ENCODE measurements at regions not wholly inside any gene's neighbourhood (a gene's known extent, or its start where the extent isn't known, plus 50 kb on each side); places are given as distances from the start of the nearest gene placed in this dataset.

- Histone ChIP-seq H3K36me3 (ENCODE audit: control insufficient read depth in 2 of 3, insufficient read depth in 3 of 3, low read length in 3 of 3) (no peaks in the 10 kb centered on the region), H3K27me3 (ENCODE audit: control insufficient read depth, insufficient read depth, low read length) (no peaks in the 10 kb centered on the region), H3K9ac (ENCODE audit: low read length in 3 of 3) (no peak overlapping the region), H3K27ac (ENCODE audit: low read depth in 2 of 2, low read length in 2 of 2) (no peak overlapping the region), H3K4me3 (ENCODE audit: low read length in 3 of 3) (no peak overlapping the region), H3K4me1 (ENCODE audit: control insufficient read depth in 2 of 3, insufficient read depth in 2 of 3, low read depth in 1 of 3, low read length in 3 of 3) (no peaks in the 10 kb centered on the region), H3K9me3 (ENCODE audit: control insufficient read depth in 2 of 3, insufficient read depth in 1 of 3, low read length in 3 of 3) (no peaks in the 10 kb centered on the region)
- TF ChIP-seq, protein P1, sequence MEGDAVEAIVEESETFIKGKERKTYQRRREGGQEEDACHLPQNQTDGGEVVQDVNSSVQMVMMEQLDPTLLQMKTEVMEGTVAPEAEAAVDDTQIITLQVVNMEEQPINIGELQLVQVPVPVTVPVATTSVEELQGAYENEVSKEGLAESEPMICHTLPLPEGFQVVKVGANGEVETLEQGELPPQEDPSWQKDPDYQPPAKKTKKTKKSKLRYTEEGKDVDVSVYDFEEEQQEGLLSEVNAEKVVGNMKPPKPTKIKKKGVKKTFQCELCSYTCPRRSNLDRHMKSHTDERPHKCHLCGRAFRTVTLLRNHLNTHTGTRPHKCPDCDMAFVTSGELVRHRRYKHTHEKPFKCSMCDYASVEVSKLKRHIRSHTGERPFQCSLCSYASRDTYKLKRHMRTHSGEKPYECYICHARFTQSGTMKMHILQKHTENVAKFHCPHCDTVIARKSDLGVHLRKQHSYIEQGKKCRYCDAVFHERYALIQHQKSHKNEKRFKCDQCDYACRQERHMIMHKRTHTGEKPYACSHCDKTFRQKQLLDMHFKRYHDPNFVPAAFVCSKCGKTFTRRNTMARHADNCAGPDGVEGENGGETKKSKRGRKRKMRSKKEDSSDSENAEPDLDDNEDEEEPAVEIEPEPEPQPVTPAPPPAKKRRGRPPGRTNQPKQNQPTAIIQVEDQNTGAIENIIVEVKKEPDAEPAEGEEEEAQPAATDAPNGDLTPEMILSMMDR (IDR thresholded peaks at IDR 0.05; ENCODE audit: borderline replicate concordance, extremely low read depth, insufficient read depth) = no peak
- intact Hi-C loops (cut with DNase I) = no loop called here
- FAIRE-seq = no peak
- no peak for DNase-seq
Measured at GRCh38 chr4:180674619-180675358, 1568.4 kb upstream of the TENM3 start.

DNA sequence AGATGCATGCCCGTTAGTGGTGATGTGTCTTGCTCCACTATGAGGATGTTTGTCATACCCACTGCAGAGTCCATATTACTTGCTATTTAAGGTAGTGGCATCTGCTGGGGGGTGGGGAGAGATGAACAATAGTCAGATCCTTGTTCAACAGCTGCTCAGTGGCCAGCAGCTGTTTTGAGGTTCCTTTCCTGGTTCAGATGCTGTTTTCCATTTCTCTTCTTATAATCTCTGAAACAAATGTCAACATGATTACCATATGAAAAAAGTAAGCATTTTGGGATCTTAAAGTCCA, 1567.9 kb upstream of the TENM3 start:
- no peaks in the 10 kb centered on the region for H3K4me1 ChIP-seq (ENCODE audit: control insufficient read depth in 2 of 3, insufficient read depth in 2 of 3, low read depth in 1 of 3, low read length in 3 of 3)
- H3K36me3 ChIP-seq (ENCODE audit: control insufficient read depth in 2 of 3, insufficient read depth in 3 of 3, low read length in 3 of 3) = no peaks in the 10 kb centered on the region
- TF ChIP-seq, protein P1 (IDR thresholded peaks at IDR 0.05; ENCODE audit: borderline replicate concordance, extremely low read depth, insufficient read depth) = no peak
- no peak overlapping the region for H3K27ac ChIP-seq (ENCODE audit: low read depth in 2 of 2, low read length in 2 of 2)
- no peak overlapping the region for H3K9ac ChIP-seq (ENCODE audit: low read length in 3 of 3)
- FAIRE-seq (no peak), DNase-seq (no peak)
- intact Hi-C loops (cut with DNase I) = no loop called here
- H3K27me3 ChIP-seq (ENCODE audit: control insufficient read depth, insufficient read depth, low read length) = no peaks in the 10 kb centered on the region
- no peak overlapping the region for H3K4me3 ChIP-seq (ENCODE audit: low read length in 3 of 3)
- H3K9me3 ChIP-seq (ENCODE audit: control insufficient read depth in 2 of 3, insufficient read depth in 1 of 3, low read length in 3 of 3) = no peaks in the 10 kb centered on the region

DNA sequence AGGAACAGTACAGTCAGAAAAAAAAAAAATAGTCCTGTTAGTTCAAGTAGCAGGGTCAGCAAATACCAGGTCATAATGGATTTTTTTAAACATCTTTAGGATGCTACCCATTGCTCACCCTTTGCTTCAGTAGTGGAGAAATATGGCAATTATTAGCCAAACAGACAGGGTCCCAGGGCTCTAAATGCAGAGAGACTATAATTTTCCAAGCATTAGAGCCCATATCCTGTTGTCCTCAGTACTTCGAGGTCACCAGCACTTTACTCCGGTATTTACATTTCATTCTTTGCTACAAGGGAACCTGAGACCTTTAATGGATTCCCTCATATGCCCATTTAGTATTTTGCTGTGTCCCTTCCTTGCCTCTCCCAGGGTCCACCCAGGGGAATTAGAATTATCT, 1562.9 kb upstream of the TENM3 start:
- FAIRE-seq = no peak

More for the DNA sequence above, 1562.9 kb upstream of the TENM3 start:
- H3K27ac ChIP-seq (ENCODE audit: low read depth in 2 of 2, low read length in 2 of 2) = no peak overlapping the region
- H3K36me3 ChIP-seq (ENCODE audit: control insufficient read depth in 2 of 3, insufficient read depth in 3 of 3, low read length in 3 of 3) = no peaks in the 10 kb centered on the region
- H3K27me3 ChIP-seq (ENCODE audit: control insufficient read depth, insufficient read depth, low read length) = no peaks in the 10 kb centered on the region
- intact Hi-C loops (cut with DNase I) = no loop called here
- TF ChIP-seq, protein P1 (IDR thresholded peaks at IDR 0.05; ENCODE audit: borderline replicate concordance, extremely low read depth, insufficient read depth) = no peak
- no peak overlapping the region for H3K9ac ChIP-seq (ENCODE audit: low read length in 3 of 3)
- H3K4me1 ChIP-seq (ENCODE audit: control insufficient read depth in 2 of 3, insufficient read depth in 2 of 3, low read depth in 1 of 3, low read length in 3 of 3) = no peaks in the 10 kb centered on the region
- DNase-seq = no peak
- no peaks in the 10 kb centered on the region for H3K9me3 ChIP-seq (ENCODE audit: control insufficient read depth in 2 of 3, insufficient read depth in 1 of 3, low read length in 3 of 3)
- no peak overlapping the region for H3K4me3 ChIP-seq (ENCODE audit: low read length in 3 of 3)

All from kidney (tissue), 13 donors.